ENCODE measurements at regions not wholly inside any gene's neighbourhood (a gene's known extent, or its start where the extent isn't known, plus 50 kb on each side); places are given as distances from the start of the nearest gene placed in this dataset.

- H3K36me3 ChIP-seq (ENCODE audit: control insufficient read depth, insufficient read depth, low read length, severe bottlenecking) = no peaks in the 10 kb centered on the region
- peak; percentile 58 for DNase-seq (ENCODE audit: low read depth)
- no peak overlapping the region for H3K9ac ChIP-seq (ENCODE audit: low read length)
- no peaks in the 10 kb centered on the region for H3K4me1 ChIP-seq (ENCODE audit: control insufficient read depth, insufficient read depth, low read length)
- H3K4me3 ChIP-seq (ENCODE audit: low read length) = no peak overlapping the region
- no peaks in the 10 kb centered on the region for H3K27me3 ChIP-seq (replicated peaks; ENCODE audit: control insufficient read depth, insufficient read depth, low read length)
- no peaks in the 10 kb centered on the region for H3K9me3 ChIP-seq (ENCODE audit: control insufficient read depth, low read length)
These were observed 184.7 kb upstream of the KITLG start for GRCh38 chr12:88764781-88765480.

- Histone ChIP-seq H3K4me1 (ENCODE audit: control insufficient read depth, insufficient read depth, low read length) (no peaks in the 10 kb centered on the region), H3K27me3 (replicated peaks; ENCODE audit: control insufficient read depth, insufficient read depth, low read length) (no peaks in the 10 kb centered on the region), H3K36me3 (ENCODE audit: control insufficient read depth, insufficient read depth, low read length, severe bottlenecking) (no peaks in the 10 kb centered on the region), H3K9me3 (ENCODE audit: control insufficient read depth, low read length) (no peaks in the 10 kb centered on the region), H3K4me3 (ENCODE audit: low read length) (no peak overlapping the region), H3K9ac (ENCODE audit: low read length) (no peak overlapping the region)
- DNase-seq (ENCODE audit: low read depth) = peak; percentile 52
These were observed 183.3 kb upstream of the KITLG start for GRCh38 chr12:88763536-88764100.

GRCh38 chr12:88758176-88758575 lies 177.9 kb upstream of the KITLG start:
- Histone ChIP-seq H3K9me3 (ENCODE audit: control insufficient read depth, low read length) (no peaks in the 10 kb centered on the region), H3K4me3 (ENCODE audit: low read length) (no peak overlapping the region), H3K27me3 (replicated peaks; ENCODE audit: control insufficient read depth, insufficient read depth, low read length) (no peaks in the 10 kb centered on the region), H3K4me1 (ENCODE audit: control insufficient read depth, insufficient read depth, low read length) (no peaks in the 10 kb centered on the region), H3K36me3 (ENCODE audit: control insufficient read depth, insufficient read depth, low read length, severe bottlenecking) (no peaks in the 10 kb centered on the region), H3K9ac (ENCODE audit: low read length) (no peak overlapping the region)
- no peak for DNase-seq (ENCODE audit: low read depth)

- no peak overlapping the region for H3K4me3 ChIP-seq (ENCODE audit: low read length)
- H3K9ac ChIP-seq (ENCODE audit: low read length) = no peak overlapping the region
- no peak for DNase-seq (ENCODE audit: low read depth)
- no peaks in the 10 kb centered on the region for H3K27me3 ChIP-seq (replicated peaks; ENCODE audit: control insufficient read depth, insufficient read depth, low read length)
- H3K4me1 ChIP-seq (ENCODE audit: control insufficient read depth, insufficient read depth, low read length) = no peaks in the 10 kb centered on the region
- no peaks in the 10 kb centered on the region for H3K9me3 ChIP-seq (ENCODE audit: control insufficient read depth, low read length)
- H3K36me3 ChIP-seq (ENCODE audit: control insufficient read depth, insufficient read depth, low read length, severe bottlenecking) = no peaks in the 10 kb centered on the region
These were observed 176.6 kb upstream of the KITLG start for GRCh38 chr12:88756917-88757316.

- Histone ChIP-seq H3K4me3 (ENCODE audit: low read length) (no peak overlapping the region), H3K27me3 (replicated peaks; ENCODE audit: control insufficient read depth, insufficient read depth, low read length) (no peaks in the 10 kb centered on the region), H3K4me1 (ENCODE audit: control insufficient read depth, insufficient read depth, low read length) (no peaks in the 10 kb centered on the region), H3K36me3 (ENCODE audit: control insufficient read depth, insufficient read depth, low read length, severe bottlenecking) (no peaks in the 10 kb centered on the region), H3K9ac (ENCODE audit: low read length) (no peak overlapping the region), H3K9me3 (ENCODE audit: control insufficient read depth, low read length) (no peaks in the 10 kb centered on the region)
- no peak for DNase-seq (ENCODE audit: low read depth)
These were observed 175.9 kb upstream of the KITLG start for GRCh38 chr12:88756153-88756552.

GRCh38 chr12:88753707-88754106 lies 173.4 kb upstream of the KITLG start:
- no peaks in the 10 kb centered on the region for H3K9me3 ChIP-seq (ENCODE audit: control insufficient read depth, low read length)
- H3K36me3 ChIP-seq (ENCODE audit: control insufficient read depth, insufficient read depth, low read length, severe bottlenecking) = no peaks in the 10 kb centered on the region
- no peaks in the 10 kb centered on the region for H3K4me1 ChIP-seq (ENCODE audit: control insufficient read depth, insufficient read depth, low read length)
- DNase-seq (ENCODE audit: low read depth) = no peak
- no peak overlapping the region for H3K4me3 ChIP-seq (ENCODE audit: low read length)
- no peak overlapping the region for H3K9ac ChIP-seq (ENCODE audit: low read length)
- no peaks in the 10 kb centered on the region for H3K27me3 ChIP-seq (replicated peaks; ENCODE audit: control insufficient read depth, insufficient read depth, low read length)

GRCh38 chr12:88753066-88753465 lies 172.8 kb upstream of the KITLG start:
- H3K36me3 ChIP-seq (ENCODE audit: control insufficient read depth, insufficient read depth, low read length, severe bottlenecking) = no peaks in the 10 kb centered on the region
- H3K9ac ChIP-seq (ENCODE audit: low read length) = no peak overlapping the region
- H3K4me1 ChIP-seq (ENCODE audit: control insufficient read depth, insufficient read depth, low read length) = no peaks in the 10 kb centered on the region
- no peaks in the 10 kb centered on the region for H3K9me3 ChIP-seq (ENCODE audit: control insufficient read depth, low read length)
- no peak overlapping the region for H3K4me3 ChIP-seq (ENCODE audit: low read length)
- H3K27me3 ChIP-seq (replicated peaks; ENCODE audit: control insufficient read depth, insufficient read depth, low read length) = no peaks in the 10 kb centered on the region
- no peak for DNase-seq (ENCODE audit: low read depth)

- Histone ChIP-seq H3K36me3 (ENCODE audit: control insufficient read depth, insufficient read depth, low read length, severe bottlenecking) (no peaks in the 10 kb centered on the region), H3K9ac (ENCODE audit: low read length) (no peak overlapping the region), H3K9me3 (ENCODE audit: control insufficient read depth, low read length) (no peaks in the 10 kb centered on the region), H3K4me3 (ENCODE audit: low read length) (no peak overlapping the region), H3K27me3 (replicated peaks; ENCODE audit: control insufficient read depth, insufficient read depth, low read length) (no peaks in the 10 kb centered on the region), H3K4me1 (ENCODE audit: control insufficient read depth, insufficient read depth, low read length) (no peaks in the 10 kb centered on the region)
- no peak for DNase-seq (ENCODE audit: low read depth)
These were observed 171.9 kb upstream of the KITLG start for GRCh38 chr12:88752183-88752582.

GRCh38 chr12:88750867-88751543 lies 170.7 kb upstream of the KITLG start:
- Histone ChIP-seq H3K4me3 (ENCODE audit: low read length) (no peak overlapping the region), H3K27me3 (replicated peaks; ENCODE audit: control insufficient read depth, insufficient read depth, low read length) (no peaks in the 10 kb centered on the region), H3K4me1 (ENCODE audit: control insufficient read depth, insufficient read depth, low read length) (peaks cover 8% of the 10 kb centered on the region), H3K36me3 (ENCODE audit: control insufficient read depth, insufficient read depth, low read length, severe bottlenecking) (no peaks in the 10 kb centered on the region), H3K9me3 (ENCODE audit: control insufficient read depth, low read length) (no peaks in the 10 kb centered on the region), H3K9ac (ENCODE audit: low read length) (no peak overlapping the region)
- DNase-seq (ENCODE audit: low read depth) = no peak

- Histone ChIP-seq H3K4me1 (ENCODE audit: control insufficient read depth, insufficient read depth, low read length) (peaks cover 8% of the 10 kb centered on the region), H3K9me3 (ENCODE audit: control insufficient read depth, low read length) (no peaks in the 10 kb centered on the region), H3K9ac (ENCODE audit: low read length) (no peak overlapping the region), H3K36me3 (ENCODE audit: control insufficient read depth, insufficient read depth, low read length, severe bottlenecking) (no peaks in the 10 kb centered on the region), H3K27me3 (replicated peaks; ENCODE audit: control insufficient read depth, insufficient read depth, low read length) (no peaks in the 10 kb centered on the region), H3K4me3 (ENCODE audit: low read length) (no peak overlapping the region)
- DNase-seq (ENCODE audit: low read depth) = peak; percentile 42
These were observed 166.1 kb upstream of the KITLG start for GRCh38 chr12:88746386-88746785.

- H3K9ac ChIP-seq (ENCODE audit: low read length) = no peak overlapping the region
- no peaks in the 10 kb centered on the region for H3K27me3 ChIP-seq (replicated peaks; ENCODE audit: control insufficient read depth, insufficient read depth, low read length)
- no peaks in the 10 kb centered on the region for H3K9me3 ChIP-seq (ENCODE audit: control insufficient read depth, low read length)
- H3K4me1 ChIP-seq (ENCODE audit: control insufficient read depth, insufficient read depth, low read length) = peaks cover 8% of the 10 kb centered on the region
- peak; percentile 38 for DNase-seq (ENCODE audit: low read depth)
- H3K36me3 ChIP-seq (ENCODE audit: control insufficient read depth, insufficient read depth, low read length, severe bottlenecking) = no peaks in the 10 kb centered on the region
- no peak overlapping the region for H3K4me3 ChIP-seq (ENCODE audit: low read length)
These were observed 163.8 kb upstream of the KITLG start for GRCh38 chr12:88743946-88744685.

Measured in adipocyte (in vitro differentiated cells).